Inflammatory macrophage treated with lipopolysaccharide for 1 hour (primary cell): ENCODE measurements at regions not wholly inside any gene's neighbourhood (a gene's known extent, or its start where the extent isn't known, plus 50 kb on each side); places are given as distances from the start of the nearest gene placed in this dataset.
"Not testable (repeated sequence)": the region's sequence is repeated elsewhere in the genome, so short reads cannot be mapped to it uniquely, and the experiment has no call there.

Source experiments
- DNase-seq, 2 donors: peaks; one replicate each; pipeline ENCODE4 v3.0.0-alpha.2; 2020 to 2022

- DNase-seq: no peak
Measured at GRCh38 chr1:163583661-163584181, 262.0 kb downstream of the NUF2 start.

- no peak for DNase-seq
Measured at GRCh38 chr1:163585796-163586195, 264.0 kb downstream of the NUF2 start.

- no peak for DNase-seq
Measured at GRCh38 chr1:163588796-163589195, 267.0 kb downstream of the NUF2 start.

- no peak for DNase-seq
Measured at GRCh38 chr1:163589735-163590134, 268.0 kb downstream of the NUF2 start.

DNA sequence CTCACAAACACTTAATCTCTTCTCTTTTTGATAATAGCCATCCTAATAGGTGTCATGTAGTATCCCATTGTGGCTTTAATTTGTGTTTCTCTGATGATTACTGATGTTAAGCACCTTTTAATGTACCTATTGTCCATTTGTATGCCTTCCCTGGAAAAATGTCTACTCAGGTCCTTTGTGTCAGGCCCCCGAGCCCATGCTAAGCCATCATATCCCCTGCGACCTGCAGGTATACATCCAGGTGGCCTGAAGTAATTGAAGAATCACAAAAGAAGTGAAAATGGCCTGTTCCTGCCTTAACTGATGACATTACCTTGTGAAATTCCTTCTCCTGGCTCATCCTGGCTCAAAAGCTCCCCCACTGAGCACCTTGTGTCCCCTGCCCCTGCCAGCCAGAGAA, 269.4 kb downstream of the NUF2 start:
- not testable (repeated sequence) for DNase-seq

GRCh38 chr1:163592623-163593022, 270.9 kb downstream of the NUF2 start:
- DNase-seq: not testable (repeated sequence)

GRCh38 chr1:163596106-163596505, 274.4 kb downstream of the NUF2 start:
- DNase-seq: not testable (repeated sequence)

- DNase-seq: no peak
Measured at GRCh38 chr1:163596541-163597258, 274.9 kb downstream of the NUF2 start.

- DNase-seq: no peak
Measured at GRCh38 chr1:163604321-163604720, 282.6 kb downstream of the NUF2 start.

DNA sequence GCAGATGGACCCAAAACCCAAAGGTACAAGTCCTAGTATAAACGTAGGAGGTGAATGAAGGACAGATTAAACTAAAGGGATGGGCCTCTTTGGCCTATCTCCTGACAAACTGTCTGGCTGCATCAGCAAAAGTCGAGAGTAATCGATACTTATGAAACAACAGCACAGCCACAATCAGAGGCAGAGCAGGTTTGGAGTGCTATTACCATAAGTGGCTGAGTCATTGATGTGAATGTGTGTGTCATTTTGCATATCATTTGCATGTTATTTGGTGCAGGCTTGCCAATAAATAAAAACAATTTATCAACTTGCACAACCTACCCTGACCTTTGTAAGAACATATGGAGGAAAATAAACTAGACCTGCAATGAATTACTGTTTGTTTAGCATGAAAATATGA, 283.1 kb downstream of the NUF2 start:
- no peak for DNase-seq

GRCh38 chr1:163608979-163609378, 287.2 kb downstream of the NUF2 start:
- no peak for DNase-seq

DNA sequence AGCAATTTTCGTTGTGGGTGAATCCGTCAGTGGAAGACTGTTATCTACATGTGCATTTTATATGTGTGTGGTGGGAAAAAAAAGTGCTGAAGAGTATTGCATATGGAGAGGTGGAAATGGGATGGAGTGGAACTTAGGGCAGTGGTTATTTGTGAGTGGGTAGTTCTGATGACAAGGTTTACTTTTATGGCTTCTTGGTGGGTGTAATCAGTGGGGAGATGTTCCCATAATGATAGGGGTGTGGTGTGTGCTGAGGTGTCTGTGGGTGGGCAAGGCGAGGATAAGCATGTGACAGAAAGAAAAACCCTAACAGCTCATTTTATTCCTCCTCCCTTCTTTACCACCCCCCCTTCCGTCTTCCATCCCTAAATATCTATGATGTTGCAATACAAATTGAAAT, 288.1 kb downstream of the NUF2 start:
- DNase-seq: no peak

GRCh38 chr1:163610486-163610885, 288.7 kb downstream of the NUF2 start:
- no peak for DNase-seq

DNA sequence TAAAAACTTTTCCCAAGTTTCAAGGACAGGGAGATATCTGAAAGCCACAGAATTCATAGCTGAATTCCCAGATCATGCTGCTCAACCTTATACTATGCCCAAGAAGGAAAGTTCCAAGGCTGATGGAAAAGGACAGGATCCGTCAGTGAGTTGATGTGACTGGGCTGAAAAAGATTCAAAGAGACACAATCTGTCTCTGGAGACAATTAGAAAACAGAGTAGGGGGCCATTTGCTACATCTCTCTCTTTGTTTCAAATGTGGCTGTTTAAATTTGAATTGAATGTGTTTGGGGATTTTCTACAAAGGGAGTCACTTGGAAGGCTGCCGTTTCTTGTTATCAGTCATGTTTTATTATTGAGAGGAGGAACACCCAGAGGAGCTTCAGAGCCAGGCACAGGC, 292.6 kb downstream of the NUF2 start:
- no peak for DNase-seq

GRCh38 chr1:163628034-163628773, 306.4 kb downstream of the NUF2 start:
- no peak for DNase-seq

DNA sequence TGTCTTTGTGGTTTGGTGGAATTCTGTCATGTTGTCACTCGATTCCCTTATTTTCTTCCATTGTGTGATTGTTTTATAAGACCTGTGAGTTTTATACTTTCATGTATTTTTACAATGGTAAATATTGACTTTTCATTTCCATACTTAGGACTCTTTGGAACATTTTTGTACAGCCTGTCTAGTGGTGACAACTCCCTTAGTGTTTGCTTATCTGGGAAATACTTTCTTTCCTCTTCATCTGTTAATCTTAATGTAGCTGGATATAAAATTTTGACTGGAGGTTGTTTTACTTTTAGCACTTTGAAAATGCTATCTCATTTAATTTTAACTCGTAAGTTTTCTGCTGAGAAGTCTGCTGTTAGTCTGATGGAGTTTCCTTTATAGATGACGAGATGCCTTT, 310.5 kb downstream of the NUF2 start:
- no peak for DNase-seq

GRCh38 chr1:163633366-163633765, 311.6 kb downstream of the NUF2 start:
- DNase-seq: no peak

DNA sequence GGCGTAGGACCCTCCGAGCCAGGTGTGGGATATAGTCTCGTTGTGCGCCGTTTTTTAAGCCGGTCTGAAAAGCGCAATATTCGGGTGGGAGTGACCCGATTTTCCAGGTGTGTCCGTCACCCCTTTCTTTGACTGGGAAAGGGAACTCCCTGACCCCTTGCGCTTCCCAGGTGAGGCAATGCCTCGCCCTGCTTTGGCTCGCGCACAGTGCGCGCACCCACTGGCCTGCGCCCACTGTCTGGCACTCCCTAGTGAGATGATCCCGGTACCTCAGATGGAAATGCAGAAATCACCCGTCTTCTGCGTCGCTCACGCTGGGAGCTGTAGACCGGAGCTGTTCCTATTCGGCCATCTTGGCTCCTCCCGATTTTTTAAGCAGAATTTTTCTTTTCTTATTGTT, 323.9 kb downstream of the NUF2 start:
- DNase-seq: not testable (repeated sequence)

GRCh38 chr1:163650624-163651023, 328.9 kb downstream of the NUF2 start:
- DNase-seq: no peak

- DNase-seq: no peak
Measured at GRCh38 chr1:163652441-163652840, 330.7 kb downstream of the NUF2 start.

GRCh38 chr1:163655565-163655964, 333.8 kb downstream of the NUF2 start:
- no peak for DNase-seq

DNA sequence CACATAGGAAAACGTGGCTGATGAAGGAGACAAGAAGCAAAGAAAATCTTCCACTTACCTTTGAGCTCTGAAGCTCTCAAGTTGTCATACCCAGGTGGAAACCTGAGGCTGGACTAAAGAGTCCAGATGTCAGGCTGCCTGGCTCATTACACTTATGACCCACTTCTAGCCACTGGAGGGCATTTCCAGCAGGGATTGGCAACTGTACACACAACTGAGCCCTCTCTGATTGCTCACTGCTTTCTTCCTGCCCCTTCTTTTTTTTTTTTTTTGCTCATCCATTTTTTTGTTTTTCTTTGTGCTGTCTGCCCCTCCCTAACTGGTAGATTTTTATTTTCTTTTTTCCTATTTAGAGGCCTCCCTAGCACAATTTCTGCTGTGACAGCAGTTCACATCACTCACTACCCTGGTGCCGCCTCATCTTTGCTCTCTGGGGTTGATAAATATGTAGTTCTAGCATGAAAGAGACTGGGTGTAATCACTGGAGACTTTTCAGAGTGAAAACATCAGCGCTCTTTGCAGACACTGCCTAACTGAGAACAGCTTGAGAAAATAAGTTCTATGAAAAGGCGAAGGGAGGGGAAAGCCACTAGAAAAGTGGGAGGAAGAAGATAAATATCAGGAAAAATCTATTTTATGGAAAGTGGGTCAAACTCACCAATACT, 334.5 kb downstream of the NUF2 start:
- DNase-seq: no peak

- DNase-seq: no peak
Measured at GRCh38 chr1:163657719-163658118, 336.0 kb downstream of the NUF2 start.

GRCh38 chr1:163661391-163661790, 339.6 kb downstream of the NUF2 start:
- no peak for DNase-seq
